ENCODE measurements at regions not wholly inside any gene's neighbourhood (a gene's known extent, or its start where the extent isn't known, plus 50 kb on each side); places are given as distances from the start of the nearest gene placed in this dataset.

GRCh38 chr2:147122944-147123343, 721.9 kb upstream of the ACVR2A start:
- H3K9me3 ChIP-seq (ENCODE audit: control insufficient read depth in 5 of 5, low read length in 5 of 5) = peaks cover 0 to 9% (median 2%) of the 10 kb centered on the region in 5 donors
- H3K27me3 ChIP-seq (ENCODE audit: control insufficient read depth in 5 of 5, insufficient read depth in 4 of 5, low read length in 5 of 5) = no peaks in the 10 kb centered on the region
- H3K9ac ChIP-seq (ENCODE audit: low read length in 5 of 5) = no peak overlapping the region
- H3K36me3 ChIP-seq (ENCODE audit: control insufficient read depth in 5 of 5, insufficient read depth in 5 of 5, low read length in 5 of 5) = no peaks in the 10 kb centered on the region
- no peaks in the 10 kb centered on the region for H3K4me1 ChIP-seq (ENCODE audit: control insufficient read depth in 5 of 5, insufficient read depth in 5 of 5, low read length in 5 of 5)
- no peak overlapping the region for H3K4me3 ChIP-seq (ENCODE audit: low read depth in 1 of 5, low read length in 5 of 5)
- no peak overlapping the region for H3K27ac ChIP-seq (ENCODE audit: low read depth, low read length)

GRCh38 chr2:147110962-147111361, 733.9 kb upstream of the ACVR2A start:
- Histone ChIP-seq H3K9ac (ENCODE audit: low read length in 5 of 5) (no peak overlapping the region), H3K27me3 (ENCODE audit: control insufficient read depth in 5 of 5, insufficient read depth in 4 of 5, low read length in 5 of 5) (no peaks in the 10 kb centered on the region), H3K4me1 (ENCODE audit: control insufficient read depth in 5 of 5, insufficient read depth in 5 of 5, low read length in 5 of 5) (no peaks in the 10 kb centered on the region), H3K36me3 (ENCODE audit: control insufficient read depth in 5 of 5, insufficient read depth in 5 of 5, low read length in 5 of 5) (no peaks in the 10 kb centered on the region), H3K4me3 (ENCODE audit: low read depth in 1 of 5, low read length in 5 of 5) (no peak overlapping the region), H3K9me3 (ENCODE audit: control insufficient read depth in 5 of 5, low read length in 5 of 5) (peaks cover 0 to 3% (median 0%) of the 10 kb centered on the region in 5 donors), H3K27ac (ENCODE audit: low read depth, low read length) (no peak overlapping the region)

DNA sequence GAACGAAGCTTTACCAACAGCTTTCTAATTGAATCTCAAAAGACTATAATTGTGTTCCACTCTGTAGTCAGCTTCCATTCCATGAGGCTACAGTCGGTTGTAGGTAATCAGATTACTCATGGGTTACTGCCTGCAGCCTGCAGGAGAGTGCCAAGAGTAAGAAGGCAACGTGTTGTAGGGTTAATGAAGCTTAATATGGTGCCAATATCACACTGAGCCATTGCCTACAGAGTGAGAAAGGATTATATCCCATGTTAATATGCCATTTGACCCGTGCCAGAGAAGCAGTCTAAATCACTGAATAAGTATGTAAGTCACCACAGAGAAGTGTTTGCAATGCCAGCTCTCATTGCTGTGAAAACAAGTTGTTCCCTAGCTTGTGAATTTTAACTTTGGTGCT, 734.5 kb upstream of the ACVR2A start:
- H3K27me3 ChIP-seq (ENCODE audit: control insufficient read depth in 5 of 5, insufficient read depth in 4 of 5, low read length in 5 of 5) = no peaks in the 10 kb centered on the region
- H3K4me1 ChIP-seq (ENCODE audit: control insufficient read depth in 5 of 5, insufficient read depth in 5 of 5, low read length in 5 of 5) = no peaks in the 10 kb centered on the region
- H3K27ac ChIP-seq (ENCODE audit: low read depth, low read length) = no peak overlapping the region
- no peak overlapping the region for H3K9ac ChIP-seq (ENCODE audit: low read length in 5 of 5)
- H3K4me3 ChIP-seq (ENCODE audit: low read depth in 1 of 5, low read length in 5 of 5) = no peak overlapping the region
- H3K9me3 ChIP-seq (ENCODE audit: control insufficient read depth in 5 of 5, low read length in 5 of 5) = peaks cover 0 to 3% (median 0%) of the 10 kb centered on the region in 5 donors
- no peaks in the 10 kb centered on the region for H3K36me3 ChIP-seq (ENCODE audit: control insufficient read depth in 5 of 5, insufficient read depth in 5 of 5, low read length in 5 of 5)

DNA sequence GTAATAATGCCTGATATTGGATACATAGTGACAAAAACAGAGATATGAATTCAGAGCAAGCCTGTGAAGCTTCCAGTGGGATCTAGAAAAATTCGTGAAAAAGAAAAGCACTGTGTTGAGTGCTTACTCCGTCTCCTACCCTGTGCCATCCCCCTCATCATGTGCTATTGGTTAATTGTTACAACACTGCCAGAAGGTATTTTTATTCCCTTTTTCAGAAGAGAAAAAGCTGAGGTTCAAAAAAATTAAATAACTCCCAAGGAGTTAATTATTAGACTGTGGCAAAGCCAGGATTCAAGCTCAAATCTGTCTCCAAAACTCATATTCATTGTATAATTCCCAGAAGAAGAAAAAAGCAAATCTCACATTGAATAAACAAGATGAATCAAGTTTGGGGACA, 735.5 kb upstream of the ACVR2A start:
- H3K36me3 ChIP-seq (ENCODE audit: control insufficient read depth in 5 of 5, insufficient read depth in 5 of 5, low read length in 5 of 5) = no peaks in the 10 kb centered on the region
- H3K9ac ChIP-seq (ENCODE audit: low read length in 5 of 5) = no peak overlapping the region
- no peak overlapping the region for H3K27ac ChIP-seq (ENCODE audit: low read depth, low read length)
- H3K4me1 ChIP-seq (ENCODE audit: control insufficient read depth in 5 of 5, insufficient read depth in 5 of 5, low read length in 5 of 5) = no peaks in the 10 kb centered on the region
- no peaks in the 10 kb centered on the region for H3K27me3 ChIP-seq (ENCODE audit: control insufficient read depth in 5 of 5, insufficient read depth in 4 of 5, low read length in 5 of 5)
- H3K9me3 ChIP-seq (ENCODE audit: control insufficient read depth in 5 of 5, low read length in 5 of 5) = peaks cover 0 to 3% (median 0%) of the 10 kb centered on the region in 5 donors
- no peak overlapping the region for H3K4me3 ChIP-seq (ENCODE audit: low read depth in 1 of 5, low read length in 5 of 5)

DNA sequence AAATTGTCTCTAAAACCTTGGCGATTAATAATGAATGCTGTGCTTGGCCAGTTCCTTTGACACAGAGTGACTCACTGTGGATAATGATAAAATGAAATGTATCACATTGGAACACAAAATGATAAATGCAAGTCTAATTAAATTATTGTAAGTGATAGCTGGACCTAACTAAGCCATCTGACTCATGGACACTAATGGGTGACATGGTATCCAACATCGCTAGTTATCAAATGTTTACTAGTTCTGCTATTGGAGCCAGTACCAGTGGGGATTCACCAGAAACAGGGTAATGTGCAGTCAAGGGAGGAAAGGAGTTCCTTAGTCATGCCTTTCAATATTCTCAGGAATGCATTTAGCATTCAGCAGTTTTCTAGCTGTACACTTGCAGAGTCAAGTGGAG, 736.3 kb upstream of the ACVR2A start:
- Histone ChIP-seq H3K27me3 (ENCODE audit: control insufficient read depth in 5 of 5, insufficient read depth in 4 of 5, low read length in 5 of 5) (no peaks in the 10 kb centered on the region), H3K27ac (ENCODE audit: low read depth, low read length) (no peak overlapping the region), H3K4me3 (ENCODE audit: low read depth in 1 of 5, low read length in 5 of 5) (no peak overlapping the region), H3K36me3 (ENCODE audit: control insufficient read depth in 5 of 5, insufficient read depth in 5 of 5, low read length in 5 of 5) (no peaks in the 10 kb centered on the region), H3K9ac (ENCODE audit: low read length in 5 of 5) (no peak overlapping the region), H3K9me3 (ENCODE audit: control insufficient read depth in 5 of 5, low read length in 5 of 5) (peaks cover 0 to 3% (median 0%) of the 10 kb centered on the region in 5 donors), H3K4me1 (ENCODE audit: control insufficient read depth in 5 of 5, insufficient read depth in 5 of 5, low read length in 5 of 5) (no peaks in the 10 kb centered on the region)

DNA sequence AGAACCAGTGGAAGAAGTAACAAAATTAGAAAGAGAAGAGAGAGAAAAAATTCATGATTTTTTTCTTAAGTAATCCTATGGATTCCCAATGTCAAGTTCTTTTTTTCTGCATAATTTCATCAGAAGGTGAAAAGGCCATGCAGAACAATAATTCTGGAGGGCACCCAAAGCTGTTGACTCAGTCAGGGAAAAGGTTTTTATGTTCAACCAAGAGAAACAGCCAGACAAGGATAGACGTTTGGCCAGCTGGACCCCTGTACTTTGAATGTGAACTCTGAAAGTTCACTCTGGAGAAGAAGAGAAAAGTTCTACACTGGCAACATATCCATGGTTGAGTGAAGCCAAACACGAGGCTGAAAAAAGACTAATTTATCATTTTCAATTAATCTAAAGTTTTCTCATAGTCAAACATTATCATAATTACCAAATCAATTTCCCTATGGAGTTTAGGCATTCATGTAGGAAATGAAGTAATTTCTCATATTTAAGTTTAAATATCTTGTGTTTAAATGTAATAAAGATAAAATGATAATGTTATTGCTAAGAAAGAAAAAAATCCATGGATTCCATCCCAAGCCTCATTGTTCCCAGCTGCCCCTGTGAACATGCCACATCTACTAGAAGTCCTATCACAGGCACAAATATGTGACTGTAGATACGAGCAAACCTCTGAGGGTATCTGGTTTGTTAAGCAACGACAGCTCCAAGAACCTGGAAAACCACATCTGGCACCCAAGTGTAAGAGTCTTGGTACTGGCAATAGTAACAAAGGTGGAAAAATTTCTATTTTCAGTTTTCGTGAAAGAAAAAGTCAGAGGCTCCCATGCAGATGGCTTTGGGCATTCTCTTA, 742.7 kb upstream of the ACVR2A start:
- no peaks in the 10 kb centered on the region for H3K4me1 ChIP-seq (ENCODE audit: control insufficient read depth in 5 of 5, insufficient read depth in 5 of 5, low read length in 5 of 5)
- H3K36me3 ChIP-seq (ENCODE audit: control insufficient read depth in 5 of 5, insufficient read depth in 5 of 5, low read length in 5 of 5) = no peaks in the 10 kb centered on the region
- no peak overlapping the region for H3K9ac ChIP-seq (ENCODE audit: low read length in 5 of 5)
- H3K9me3 ChIP-seq (ENCODE audit: control insufficient read depth in 5 of 5, low read length in 5 of 5) = no peaks in the 10 kb centered on the region
- no peaks in the 10 kb centered on the region for H3K27me3 ChIP-seq (ENCODE audit: control insufficient read depth in 5 of 5, insufficient read depth in 4 of 5, low read length in 5 of 5)
- H3K27ac ChIP-seq (ENCODE audit: low read depth, low read length) = no peak overlapping the region
- no peak overlapping the region for H3K4me3 ChIP-seq (ENCODE audit: low read depth in 1 of 5, low read length in 5 of 5)

GRCh38 chr2:147100406-147101035, 744.3 kb upstream of the ACVR2A start:
- Histone ChIP-seq H3K36me3 (ENCODE audit: control insufficient read depth in 5 of 5, insufficient read depth in 5 of 5, low read length in 5 of 5) (no peaks in the 10 kb centered on the region), H3K27ac (ENCODE audit: low read depth, low read length) (no peak overlapping the region), H3K4me3 (ENCODE audit: low read depth in 1 of 5, low read length in 5 of 5) (no peak overlapping the region), H3K9me3 (ENCODE audit: control insufficient read depth in 5 of 5, low read length in 5 of 5) (no peaks in the 10 kb centered on the region), H3K4me1 (ENCODE audit: control insufficient read depth in 5 of 5, insufficient read depth in 5 of 5, low read length in 5 of 5) (no peaks in the 10 kb centered on the region), H3K9ac (ENCODE audit: low read length in 5 of 5) (no peak overlapping the region), H3K27me3 (ENCODE audit: control insufficient read depth in 5 of 5, insufficient read depth in 4 of 5, low read length in 5 of 5) (no peaks in the 10 kb centered on the region)

DNA sequence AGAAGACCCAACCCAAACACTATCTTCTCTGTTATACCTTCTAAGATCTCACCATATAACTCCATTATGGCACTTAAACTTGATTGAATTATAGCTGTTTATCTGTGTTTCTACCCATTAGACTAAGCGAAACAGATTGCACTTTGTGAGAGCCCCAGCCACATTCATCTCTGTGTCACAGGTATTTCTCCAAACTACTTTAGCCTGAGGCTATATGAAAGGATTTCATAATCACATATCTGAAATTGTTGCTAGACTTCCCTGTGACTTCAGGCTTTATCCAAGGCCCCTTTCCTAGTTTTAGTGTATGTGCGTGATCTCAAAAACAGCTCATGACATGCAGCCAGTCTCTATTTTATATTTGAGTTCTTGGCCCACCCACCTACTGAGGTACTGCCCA, 745.0 kb upstream of the ACVR2A start:
- Histone ChIP-seq H3K4me3 (ENCODE audit: low read depth in 1 of 5, low read length in 5 of 5) (no peak overlapping the region), H3K27ac (ENCODE audit: low read depth, low read length) (no peak overlapping the region), H3K9ac (ENCODE audit: low read length in 5 of 5) (no peak overlapping the region), H3K27me3 (ENCODE audit: control insufficient read depth in 5 of 5, insufficient read depth in 4 of 5, low read length in 5 of 5) (no peaks in the 10 kb centered on the region), H3K4me1 (ENCODE audit: control insufficient read depth in 5 of 5, insufficient read depth in 5 of 5, low read length in 5 of 5) (no peaks in the 10 kb centered on the region), H3K9me3 (ENCODE audit: control insufficient read depth in 5 of 5, low read length in 5 of 5) (no peaks in the 10 kb centered on the region), H3K36me3 (ENCODE audit: control insufficient read depth in 5 of 5, insufficient read depth in 5 of 5, low read length in 5 of 5) (no peaks in the 10 kb centered on the region)

GRCh38 chr2:147098940-147099339, 745.9 kb upstream of the ACVR2A start:
- Histone ChIP-seq H3K9me3 (ENCODE audit: control insufficient read depth in 5 of 5, low read length in 5 of 5) (no peaks in the 10 kb centered on the region), H3K4me1 (ENCODE audit: control insufficient read depth in 5 of 5, insufficient read depth in 5 of 5, low read length in 5 of 5) (no peaks in the 10 kb centered on the region), H3K9ac (ENCODE audit: low read length in 5 of 5) (no peak overlapping the region), H3K27ac (ENCODE audit: low read depth, low read length) (no peak overlapping the region), H3K36me3 (ENCODE audit: control insufficient read depth in 5 of 5, insufficient read depth in 5 of 5, low read length in 5 of 5) (no peaks in the 10 kb centered on the region), H3K27me3 (ENCODE audit: control insufficient read depth in 5 of 5, insufficient read depth in 4 of 5, low read length in 5 of 5) (no peaks in the 10 kb centered on the region), H3K4me3 (ENCODE audit: low read depth in 1 of 5, low read length in 5 of 5) (no peak overlapping the region)

GRCh38 chr2:147097747-147098146, 747.1 kb upstream of the ACVR2A start:
- Histone ChIP-seq H3K27ac (ENCODE audit: low read depth, low read length) (no peak overlapping the region), H3K9me3 (ENCODE audit: control insufficient read depth in 5 of 5, low read length in 5 of 5) (no peaks in the 10 kb centered on the region), H3K27me3 (ENCODE audit: control insufficient read depth in 5 of 5, insufficient read depth in 4 of 5, low read length in 5 of 5) (no peaks in the 10 kb centered on the region), H3K9ac (ENCODE audit: low read length in 5 of 5) (no peak overlapping the region), H3K4me1 (ENCODE audit: control insufficient read depth in 5 of 5, insufficient read depth in 5 of 5, low read length in 5 of 5) (no peaks in the 10 kb centered on the region), H3K4me3 (ENCODE audit: low read depth in 1 of 5, low read length in 5 of 5) (no peak overlapping the region), H3K36me3 (ENCODE audit: control insufficient read depth in 5 of 5, insufficient read depth in 5 of 5, low read length in 5 of 5) (no peaks in the 10 kb centered on the region)
